A549 (cell line): ENCODE measurements at regions not wholly inside any gene's neighbourhood (a gene's known extent, or its start where the extent isn't known, plus 50 kb on each side); places are given as distances from the start of the nearest gene placed in this dataset.

Experiments used
- ATAC-seq, 2 experiments: fragments of 200-7000 bp in 1 of 2; fragments of >200 bp in 1 of 2; cut with Nextera tagmentation in 1 of 2; cut with Tn5 transposase in 1 of 2; 3 replicates each; pipeline versions ENCODE4 v1.8.0 to v1.9.1; 2018 to 2020; ENCODE audit warnings: mild to moderate bottlenecking in 1 of 2, moderate library complexity in 1 of 2
- CTCF ChIA-PET: fragments of 300-600 bp; sonication (Branson Sonifier 250); formaldehyde crosslinking; extraction: SDS; loops from one replicate; lab custom pipeline; 2021; ENCODE audit warnings: antibody characterized with exemption, inconsistent platforms; lab: Yijun Ruan, JAX
- POLR2A ChIA-PET: fragments of 350-600 bp; formaldehyde crosslinking; extraction: SDS; loops from one replicate; lab custom pipeline; 2021; ENCODE audit warnings: antibody characterized with exemption, inconsistent platforms; lab: Yijun Ruan, JAX
- DNase-seq, 2 experiments: peaks; one replicate each; pipeline versions ENCODE4 v3.0.0 to v3.0.0-alpha.2; 2011 to 2016; ENCODE audit warnings: low read depth in 1 of 2, low spot score in 1 of 2
- FAIRE-seq: peaks from 2 replicates; lab custom pipeline; 2011; peaks lifted over from hg19 to GRCh38; lab: Jason Lieb, UNC
- H3K27ac ChIP-seq, 2 experiments: fragments of >200 bp; sonication (Bioruptor Twin); formaldehyde crosslinking; 3 replicates each; pipeline ENCODE4 v1.5.1; 2016 to 2017
- H3K4me1 ChIP-seq: fragments of >200 bp; sonication (Bioruptor Twin); formaldehyde crosslinking; 3 replicates; pipeline ENCODE4 v1.6.1; 2016
- H3K4me2 ChIP-seq: fragments of >200 bp; sonication (Bioruptor Twin); formaldehyde crosslinking; 3 replicates; pipeline ENCODE4 v1.6.1; 2016
- H3K4me3 ChIP-seq: fragments of >200 bp; sonication (Bioruptor Twin); formaldehyde crosslinking; 3 replicates; pipeline ENCODE4 v1.5.1; 2016
- H3K9me3 ChIP-seq: fragments of >200 bp; sonication (Bioruptor Twin); formaldehyde crosslinking; 3 replicates; pipeline ENCODE4 v1.6.1; 2016
- BHLHE40 ChIP-seq: IDR thresholded peaks from 2 replicates; pipeline ENCODE4 v1.6.1; 2012; ENCODE audit warnings: low read depth, low read length, inconsistent platforms
- CBX2 ChIP-seq: fragments of 200-600 bp; sonication (generic); IDR thresholded peaks from 2 replicates; pipeline ENCODE4 v1.6.1; 2016; ENCODE audit warnings: low read depth, mild to moderate bottlenecking, borderline replicate concordance
- CBX8 ChIP-seq: fragments of 200-600 bp; sonication (generic); IDR thresholded peaks from 2 replicates; pipeline ENCODE4 v1.6.1; 2016
- CHD4 ChIP-seq: fragments of 200-600 bp; sonication (generic); IDR thresholded peaks from 2 replicates; pipeline ENCODE4 v1.6.1; 2016; ENCODE audit warnings: antibody characterized with exemption, mild to moderate bottlenecking, borderline replicate concordance
- EHMT2 ChIP-seq: fragments of 200-600 bp; sonication (generic); IDR thresholded peaks from 2 replicates; pipeline ENCODE4 v1.6.1; 2016; ENCODE audit warnings: antibody characterized with exemption, low read depth, mild to moderate bottlenecking, moderate library complexity
- ESRRA ChIP-seq: fragments of 150-350 bp; IDR thresholded peaks from 2 replicates; pipeline ENCODE4 v1.6.1; 2014; ENCODE audit warnings: mild to moderate bottlenecking, low read length, borderline replicate concordance
- FOXS1 ChIP-seq: fragments of 250-450 bp; sonication (Bioruptor Pico); IDR thresholded peaks from 2 replicates; pipeline ENCODE4 v1.5.0; 2020; ENCODE audit warnings: mild to moderate bottlenecking, moderate library complexity
- HEYL ChIP-seq: fragments of 250-450 bp; sonication (Bioruptor Pico); IDR thresholded peaks from 2 replicates; pipeline ENCODE4 v1.8.0; 2021; ENCODE audit warnings: mild to moderate bottlenecking, moderate library complexity
- HOXB13 ChIP-seq: fragments of 250-450 bp; sonication (Bioruptor Pico); IDR thresholded peaks from 2 replicates; pipeline ENCODE4 v1.5.0; 2020; ENCODE audit warnings: low read depth, mild to moderate bottlenecking, moderate library complexity
- HOXB5 ChIP-seq: fragments of 250-450 bp; sonication (Bioruptor Pico); IDR thresholded peaks from 2 replicates; pipeline ENCODE4 v1.5.0; 2020; ENCODE audit warnings: mild to moderate bottlenecking, moderate library complexity
- JUNB ChIP-seq: fragments of >200 bp; sonication (Bioruptor Twin); formaldehyde crosslinking; IDR thresholded peaks from 2 replicates; pipeline ENCODE4 v1.6.1; 2016
- KDM1A ChIP-seq: fragments of 200-600 bp; sonication (generic); IDR thresholded peaks from 2 replicates; pipeline ENCODE4 v1.6.1; 2016; ENCODE audit warnings: low read depth, mild to moderate bottlenecking
- MAFK ChIP-seq: fragments of 450-650 bp; IDR thresholded peaks from 2 replicates; pipeline ENCODE4 v1.6.1; 2014; ENCODE audit not compliant: partially characterized antibody
- MYC ChIP-seq: IDR thresholded peaks from 2 replicates; pipeline ENCODE4 v1.6.1; 2012; ENCODE audit warnings: mild to moderate bottlenecking, inconsistent platforms, low read length, improper control_type of control experiment, borderline replicate concordance
- NFE2L2 ChIP-seq: fragments of 150-350 bp; conservative IDR thresholded peaks from 2 replicates; pipeline ENCODE4 v1.6.1; 2014; ENCODE audit warnings: low read length
- NPAS2 ChIP-seq: fragments of 250-450 bp; sonication (Bioruptor Pico); IDR thresholded peaks from 2 replicates; pipeline ENCODE4 v1.8.0; 2022; ENCODE audit warnings: mild to moderate bottlenecking, moderate library complexity, borderline replicate concordance
- POLR2A ChIP-seq: IDR thresholded peaks from 2 replicates; pipeline ENCODE4 v1.6.1; 2012; ENCODE audit warnings: mild to moderate bottlenecking, low read length
- RAD21 ChIP-seq, 2 experiments: fragments of >200 bp in 1 of 2; sonication (Bioruptor Twin) in 1 of 2; formaldehyde crosslinking in 1 of 2; IDR thresholded peaks in 1 of 2; conservative IDR thresholded peaks in 1 of 2; 2 replicates in 1 of 2; 3 replicates in 1 of 2; pipeline ENCODE4 v1.6.1; 2012 to 2018; ENCODE audit warnings: inconsistent platforms in 1 of 2
- RNF2 ChIP-seq: fragments of 200-600 bp; sonication (generic); IDR thresholded peaks from 2 replicates; pipeline ENCODE4 v1.6.1; 2016; ENCODE audit warnings: low read depth, mild to moderate bottlenecking, antibody characterized with exemption, moderate library complexity, borderline replicate concordance
- TP53 ChIP-seq: fragments of 250-450 bp; sonication (Bioruptor Pico); IDR thresholded peaks from 2 replicates; pipeline ENCODE4 v1.5.0; 2021; ENCODE audit warnings: mild to moderate bottlenecking, moderate library complexity
- ZFP36 ChIP-seq: fragments of 450-650 bp; IDR thresholded peaks from 2 replicates; pipeline ENCODE4 v1.6.1; 2014; ENCODE audit warnings: borderline replicate concordance; ENCODE audit not compliant: partially characterized antibody
- ZNF302 ChIP-seq: fragments of 250-450 bp; sonication (Bioruptor Pico); IDR thresholded peaks from 2 replicates; pipeline ENCODE4 v1.9.0; 2021; ENCODE audit warnings: inconsistent platforms, mild to moderate bottlenecking, moderate library complexity
- WGBS: methylation state at CpG from one replicate; pipeline ENCODE4 v1.1.6; 2017; ENCODE audit errors: missing lambda C conversion rate; 5-methylcytosine and 5-hydroxymethylcytosine counted together
- TF ChIP-seq, protein P1 (sequence below): fragments of 200-600 bp; sonication (generic); IDR thresholded peaks from 2 replicates; pipeline ENCODE4 v1.6.1; 2016; ENCODE audit warnings: antibody characterized with exemption, mild to moderate bottlenecking, moderate library complexity
- TF ChIP-seq, protein P2 (sequence below): fragments of >200 bp; sonication (Bioruptor Twin); formaldehyde crosslinking; IDR thresholded peaks from 3 replicates; pipeline ENCODE4 v1.6.1; 2016
- TF ChIP-seq, protein P3 (sequence below): IDR thresholded peaks from 2 replicates; pipeline ENCODE4 v1.6.1; 2012
- TF ChIP-seq, protein P4 (sequence below): fragments of 250-450 bp; sonication (Bioruptor Pico); IDR thresholded peaks from 2 replicates; pipeline ENCODE4 v1.5.0; 2021; ENCODE audit warnings: mild to moderate bottlenecking, moderate library complexity, borderline replicate concordance

DNA sequence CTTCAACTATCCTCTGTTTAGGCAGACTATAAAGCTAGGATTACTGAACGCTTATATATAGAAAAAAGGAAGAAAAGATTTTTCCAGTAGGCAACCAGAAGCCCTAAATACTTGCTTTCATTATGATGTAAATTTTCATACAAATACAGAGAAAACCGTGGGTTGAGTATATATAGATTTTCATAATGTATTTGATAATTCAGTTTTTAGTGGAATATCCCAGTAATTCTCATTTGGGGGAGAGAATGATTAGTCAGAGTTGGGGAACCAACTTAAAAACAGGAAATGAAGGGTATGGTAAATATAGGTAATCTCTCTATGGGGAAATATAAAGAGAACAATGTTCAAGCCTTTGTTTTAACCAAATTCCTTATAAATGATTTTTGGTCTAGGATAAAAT lies 154.0 kb upstream of the CITED2 start:
- Histone ChIP-seq H3K27ac (no peak overlapping the region), H3K9me3 (no peaks in the 10 kb centered on the region), H3K4me2 (no peak overlapping the region), H3K4me1 (peaks cover 13% of the 10 kb centered on the region), H3K4me3 (no peak overlapping the region)
- FAIRE-seq (no peak), ATAC-seq (no peak), DNase-seq (no peak)
- WGBS: 55% methylated on average over 2 of the region's 2 CpGs
- TF ChIP-seq MAFK: no peak
- TF ChIP-seq FOXS1 (CRISPR knock-in tag): no peak
- TF ChIP-seq, protein P1, sequence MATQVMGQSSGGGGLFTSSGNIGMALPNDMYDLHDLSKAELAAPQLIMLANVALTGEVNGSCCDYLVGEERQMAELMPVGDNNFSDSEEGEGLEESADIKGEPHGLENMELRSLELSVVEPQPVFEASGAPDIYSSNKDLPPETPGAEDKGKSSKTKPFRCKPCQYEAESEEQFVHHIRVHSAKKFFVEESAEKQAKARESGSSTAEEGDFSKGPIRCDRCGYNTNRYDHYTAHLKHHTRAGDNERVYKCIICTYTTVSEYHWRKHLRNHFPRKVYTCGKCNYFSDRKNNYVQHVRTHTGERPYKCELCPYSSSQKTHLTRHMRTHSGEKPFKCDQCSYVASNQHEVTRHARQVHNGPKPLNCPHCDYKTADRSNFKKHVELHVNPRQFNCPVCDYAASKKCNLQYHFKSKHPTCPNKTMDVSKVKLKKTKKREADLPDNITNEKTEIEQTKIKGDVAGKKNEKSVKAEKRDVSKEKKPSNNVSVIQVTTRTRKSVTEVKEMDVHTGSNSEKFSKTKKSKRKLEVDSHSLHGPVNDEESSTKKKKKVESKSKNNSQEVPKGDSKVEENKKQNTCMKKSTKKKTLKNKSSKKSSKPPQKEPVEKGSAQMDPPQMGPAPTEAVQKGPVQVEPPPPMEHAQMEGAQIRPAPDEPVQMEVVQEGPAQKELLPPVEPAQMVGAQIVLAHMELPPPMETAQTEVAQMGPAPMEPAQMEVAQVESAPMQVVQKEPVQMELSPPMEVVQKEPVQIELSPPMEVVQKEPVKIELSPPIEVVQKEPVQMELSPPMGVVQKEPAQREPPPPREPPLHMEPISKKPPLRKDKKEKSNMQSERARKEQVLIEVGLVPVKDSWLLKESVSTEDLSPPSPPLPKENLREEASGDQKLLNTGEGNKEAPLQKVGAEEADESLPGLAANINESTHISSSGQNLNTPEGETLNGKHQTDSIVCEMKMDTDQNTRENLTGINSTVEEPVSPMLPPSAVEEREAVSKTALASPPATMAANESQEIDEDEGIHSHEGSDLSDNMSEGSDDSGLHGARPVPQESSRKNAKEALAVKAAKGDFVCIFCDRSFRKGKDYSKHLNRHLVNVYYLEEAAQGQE: no peak
- TF ChIP-seq, protein P2, sequence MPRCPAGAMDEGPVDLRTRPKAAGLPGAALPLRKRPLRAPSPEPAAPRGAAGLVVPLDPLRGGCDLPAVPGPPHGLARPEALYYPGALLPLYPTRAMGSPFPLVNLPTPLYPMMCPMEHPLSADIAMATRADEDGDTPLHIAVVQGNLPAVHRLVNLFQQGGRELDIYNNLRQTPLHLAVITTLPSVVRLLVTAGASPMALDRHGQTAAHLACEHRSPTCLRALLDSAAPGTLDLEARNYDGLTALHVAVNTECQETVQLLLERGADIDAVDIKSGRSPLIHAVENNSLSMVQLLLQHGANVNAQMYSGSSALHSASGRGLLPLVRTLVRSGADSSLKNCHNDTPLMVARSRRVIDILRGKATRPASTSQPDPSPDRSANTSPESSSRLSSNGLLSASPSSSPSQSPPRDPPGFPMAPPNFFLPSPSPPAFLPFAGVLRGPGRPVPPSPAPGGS: no peak
- no peak for TF ChIP-seq BHLHE40
- no peak for TF ChIP-seq MYC
- no peak for TF ChIP-seq EHMT2
- no peak for TF ChIP-seq ZNF302 (CRISPR knock-in tag)
- no peak for TF ChIP-seq CHD4
- TF ChIP-seq, protein P3, sequence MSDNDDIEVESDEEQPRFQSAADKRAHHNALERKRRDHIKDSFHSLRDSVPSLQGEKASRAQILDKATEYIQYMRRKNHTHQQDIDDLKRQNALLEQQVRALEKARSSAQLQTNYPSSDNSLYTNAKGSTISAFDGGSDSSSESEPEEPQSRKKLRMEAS: no peak
- TF ChIP-seq RNF2: no peak
- TF ChIP-seq TP53: no peak
- TF ChIP-seq KDM1A: no peak
- CTCF ChIA-PET: no interaction called here
- POLR2A ChIA-PET: no interaction called here

DNA sequence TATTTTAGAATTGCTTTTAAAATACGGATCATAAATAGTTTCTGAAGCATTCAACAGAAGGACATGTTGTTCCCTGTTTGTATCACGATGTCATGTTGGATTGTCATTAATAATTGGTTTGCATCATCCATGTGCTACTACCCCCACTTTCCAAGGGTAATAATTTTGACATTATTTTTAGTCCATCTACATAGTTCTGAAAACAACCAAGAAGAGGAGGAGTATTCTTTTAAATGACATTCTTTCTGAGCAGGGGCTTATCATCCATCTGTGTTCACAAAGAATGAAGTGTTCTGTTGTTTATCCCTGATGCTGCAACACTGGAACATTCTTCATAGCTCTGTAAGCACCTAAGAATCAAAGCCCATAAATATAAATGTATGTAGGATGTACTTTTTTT lies 151.0 kb upstream of the CITED2 start:
- H3K4me2 ChIP-seq: no peak overlapping the region
- no peaks in the 10 kb centered on the region for H3K4me1 ChIP-seq
- POLR2A ChIA-PET: no interaction called here
- TF ChIP-seq RAD21 (conservative IDR thresholded peaks at IDR 0.05 in 1 of 2, IDR thresholded peaks at IDR 0.05 in 1 of 2) (no peak), MYC (no peak), TP53 (no peak), HOXB5 (CRISPR knock-in tag) (no peak), JUNB (no peak), ZNF302 (CRISPR knock-in tag) (no peak), CBX2 (no peak), HEYL (CRISPR knock-in tag) (no peak), CBX8 (no peak), NPAS2 (no peak), ESRRA (no peak), ZFP36 (no peak), NFE2L2 (no peak), HOXB13 (CRISPR knock-in tag) (no peak), POLR2A (no peak)
- TF ChIP-seq, protein P4, sequence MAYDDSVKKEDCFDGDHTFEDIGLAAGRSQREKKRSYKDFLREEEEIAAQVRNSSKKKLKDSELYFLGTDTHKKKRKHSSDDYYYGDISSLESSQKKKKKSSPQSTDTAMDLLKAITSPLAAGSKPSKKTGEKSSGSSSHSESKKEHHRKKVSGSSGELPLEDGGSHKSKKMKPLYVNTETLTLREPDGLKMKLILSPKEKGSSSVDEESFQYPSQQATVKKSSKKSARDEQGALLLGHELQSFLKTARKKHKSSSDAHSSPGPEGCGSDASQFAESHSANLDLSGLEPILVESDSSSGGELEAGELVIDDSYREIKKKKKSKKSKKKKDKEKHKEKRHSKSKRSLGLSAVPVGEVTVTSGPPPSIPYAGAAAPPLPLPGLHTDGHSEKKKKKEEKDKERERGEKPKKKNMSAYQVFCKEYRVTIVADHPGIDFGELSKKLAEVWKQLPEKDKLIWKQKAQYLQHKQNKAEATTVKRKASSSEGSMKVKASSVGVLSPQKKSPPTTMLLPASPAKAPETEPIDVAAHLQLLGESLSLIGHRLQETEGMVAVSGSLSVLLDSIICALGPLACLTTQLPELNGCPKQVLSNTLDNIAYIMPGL (CRISPR knock-in tag): no peak
- TF ChIP-seq, protein P2: no peak
- TF ChIP-seq, all 56 proteins: peak for 0
- DNase-seq (no peak), FAIRE-seq (no peak), ATAC-seq (no peak)
- WGBS: 53% methylated on average over 2 of the region's 2 CpGs
- Histone ChIP-seq H3K9me3 (no peaks in the 10 kb centered on the region), H3K27ac (no peak overlapping the region), H3K4me3 (no peak overlapping the region)
- CTCF ChIA-PET: no interaction called here
